Retina (tissue), 1 donor: ENCODE measurements at regions not wholly inside any gene's neighbourhood (a gene's known extent, or its start where the extent isn't known, plus 50 kb on each side); places are given as distances from the start of the nearest gene placed in this dataset.

Source experiments
- DNase-seq: peaks from one replicate; pipeline ENCODE4 v3.0.0-alpha.2; 2016

DNA sequence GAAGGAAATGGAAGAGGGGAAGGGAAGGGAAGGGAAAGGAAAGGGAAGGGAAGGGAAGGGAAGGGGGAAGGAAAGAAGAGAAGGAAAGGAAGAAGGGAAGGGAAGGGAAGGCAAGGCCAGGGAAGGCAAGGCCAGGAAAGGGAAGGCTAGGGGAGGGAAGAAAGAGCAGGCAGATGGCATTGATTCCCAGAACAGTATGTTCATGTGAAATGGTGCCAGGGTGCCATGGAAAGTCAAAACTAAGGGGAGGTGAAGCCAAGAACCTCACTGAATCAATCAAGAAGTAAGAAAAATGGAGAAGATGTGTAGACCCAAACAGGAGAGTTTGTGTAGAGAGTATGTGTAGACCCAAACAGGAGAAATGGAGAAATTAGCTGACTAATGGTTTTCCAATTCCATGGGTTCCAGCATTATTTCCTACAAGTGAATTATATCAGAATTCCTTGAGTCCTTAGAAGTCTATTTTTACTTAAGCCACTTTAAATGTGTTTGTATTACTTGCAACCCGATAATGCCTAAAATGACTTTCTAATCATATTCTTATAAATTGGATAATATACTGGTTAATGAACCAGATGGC lies 367.6 kb downstream of the TXNL1 start:
- no peak for DNase-seq

DNA sequence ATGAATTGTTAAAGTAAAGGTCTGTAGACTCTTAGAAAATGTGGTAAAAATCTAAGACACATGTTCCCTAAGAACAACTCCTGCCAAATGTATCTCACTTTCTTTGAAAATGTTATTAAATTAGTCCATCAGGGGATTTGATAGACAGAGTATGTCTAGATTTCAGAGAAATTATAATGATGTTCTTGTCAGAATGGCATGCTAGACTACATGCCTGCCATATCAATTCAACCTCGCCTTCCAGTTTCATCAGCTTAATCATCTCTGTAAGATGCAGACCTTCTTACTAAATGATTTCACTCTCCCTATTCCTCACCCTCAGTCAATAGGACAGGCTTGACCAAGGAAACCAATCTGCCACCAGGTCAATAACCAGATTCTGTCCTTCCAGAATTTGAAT lies 368.4 kb downstream of the TXNL1 start:
- no peak for DNase-seq

DNA sequence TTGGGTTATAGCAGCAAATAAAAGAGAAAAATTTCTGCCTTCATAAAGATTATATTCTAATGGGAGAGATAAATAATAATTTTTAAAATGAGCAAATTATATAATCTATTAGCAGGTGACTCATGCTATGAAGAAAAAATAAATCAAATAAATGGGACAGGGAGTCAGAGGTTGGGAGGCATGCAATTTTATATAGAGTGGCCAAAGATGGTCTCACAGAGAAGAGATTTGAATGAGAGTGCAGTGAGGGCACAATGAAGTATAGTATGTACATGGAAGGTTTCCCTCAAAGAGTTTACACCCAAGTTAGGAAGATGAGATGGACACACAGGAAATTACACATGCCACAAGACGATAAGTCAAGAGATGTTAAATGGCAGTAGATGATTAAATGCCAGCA lies 369.4 kb downstream of the TXNL1 start:
- no peak for DNase-seq

DNA sequence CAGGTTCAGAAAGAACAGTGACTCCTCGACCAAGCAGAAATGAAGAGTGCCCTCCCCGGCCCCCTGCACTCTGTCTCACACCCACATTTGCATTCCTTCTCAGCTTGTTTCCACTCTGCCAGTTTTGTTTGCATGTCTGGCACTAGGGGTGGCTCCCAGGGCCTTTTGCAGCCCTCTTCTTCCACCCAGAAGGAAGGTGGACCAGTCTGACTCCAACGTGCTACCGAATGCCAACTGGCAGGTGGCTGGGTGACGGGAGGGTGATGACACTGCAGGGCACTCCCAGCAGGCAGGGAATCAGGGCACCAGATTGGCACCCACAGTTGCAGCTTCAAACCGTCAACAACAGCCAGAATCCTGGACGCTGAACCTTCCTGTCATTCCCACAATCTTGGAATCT lies 371.1 kb downstream of the TXNL1 start:
- DNase-seq, result no peak

DNA sequence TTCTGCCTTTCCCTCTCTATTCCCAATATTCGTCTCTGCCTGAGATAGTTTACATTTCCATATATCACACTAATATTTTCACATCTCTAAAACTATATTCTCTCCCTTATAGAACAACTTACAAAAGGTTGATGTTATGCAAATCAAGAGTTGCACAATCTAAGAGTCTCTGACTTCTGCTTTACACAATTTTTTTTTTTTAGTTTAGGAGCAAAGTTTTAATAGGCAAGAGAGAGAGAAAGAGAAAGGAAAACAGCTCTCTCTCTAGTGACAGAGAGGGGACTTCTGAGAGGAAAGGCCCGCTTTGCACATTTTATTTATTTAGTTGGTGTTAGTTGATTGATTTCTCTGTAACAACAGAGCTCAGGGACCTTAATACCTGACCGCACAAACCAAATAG lies 380.2 kb downstream of the TXNL1 start:
- no peak for DNase-seq

DNA sequence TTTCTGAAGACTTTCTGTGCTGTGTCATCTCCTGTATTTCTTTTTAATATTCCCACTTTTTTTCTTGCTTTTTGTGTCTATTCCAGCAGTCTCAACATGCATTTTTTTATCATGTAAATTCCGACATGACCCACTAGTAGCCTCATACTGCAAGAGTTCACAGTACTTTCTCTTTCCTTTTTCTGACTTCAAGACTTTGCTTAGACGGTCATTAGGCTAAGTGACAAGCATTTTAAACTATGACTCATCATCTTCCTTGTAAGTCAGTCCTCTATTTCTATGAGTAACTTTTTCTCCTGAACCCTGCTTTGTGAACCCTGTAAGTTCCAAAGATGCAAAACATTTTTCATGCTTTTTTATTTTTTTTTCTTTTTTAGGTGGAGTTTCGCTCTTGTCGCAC lies 381.2 kb downstream of the TXNL1 start:
- no peak for DNase-seq

DNA sequence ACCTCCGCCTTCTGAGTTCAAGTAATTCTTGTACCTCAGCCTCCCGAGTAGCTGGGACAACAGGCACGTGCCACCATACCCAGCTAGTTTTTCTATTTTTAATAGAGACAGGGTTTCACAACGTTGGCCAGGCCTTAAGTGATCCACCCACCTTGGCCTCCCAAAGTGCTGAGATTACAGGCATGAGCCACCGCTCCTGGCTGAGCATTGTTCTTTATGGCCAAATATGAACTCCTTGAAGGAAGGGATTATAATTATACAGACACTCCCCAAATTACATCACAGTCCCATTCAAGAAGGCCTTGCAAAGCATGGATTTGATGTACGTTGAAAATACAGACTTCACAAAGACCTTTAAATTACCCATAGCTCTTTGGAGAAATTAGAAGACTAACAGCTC lies 381.7 kb downstream of the TXNL1 start:
- no peak for DNase-seq

DNA sequence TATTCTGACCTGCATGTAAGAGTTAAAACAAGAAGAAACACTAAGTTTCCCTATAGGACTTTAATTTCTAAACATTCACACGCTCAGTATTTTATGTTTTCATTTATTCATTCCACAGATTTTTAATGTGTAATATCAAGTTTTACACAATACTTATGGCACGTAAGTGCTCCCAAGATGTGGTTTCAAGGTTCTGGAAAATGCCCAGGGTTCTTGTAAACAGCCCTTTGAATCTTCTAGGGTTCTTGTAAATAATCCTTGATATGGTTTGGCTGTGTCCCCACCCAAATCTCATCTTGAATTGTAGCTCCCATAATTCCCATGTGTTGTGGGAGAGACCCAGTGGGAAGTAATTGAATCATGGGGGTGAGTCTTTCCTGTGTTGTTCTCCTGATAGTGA lies 383.0 kb downstream of the TXNL1 start:
- no peak for DNase-seq

DNA sequence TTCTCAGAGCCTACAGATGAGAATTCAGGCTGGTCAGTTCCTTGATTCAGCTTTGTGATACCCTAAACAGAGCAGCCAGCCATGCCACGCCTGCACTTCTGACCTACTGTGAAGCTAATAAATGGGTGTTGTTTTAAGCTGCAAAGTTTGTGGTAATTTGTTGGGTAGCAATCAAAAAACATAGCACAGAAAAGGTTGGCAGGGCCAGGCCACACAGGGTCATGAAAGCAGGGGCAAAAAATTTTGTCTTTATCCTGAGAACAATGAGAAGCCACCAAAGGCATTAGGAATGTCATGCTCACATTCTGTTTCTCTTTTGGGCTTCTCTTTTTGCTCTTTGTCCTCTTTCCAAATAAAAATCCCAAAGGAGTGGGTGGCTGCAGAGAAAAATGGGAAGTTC lies 385.9 kb downstream of the TXNL1 start:
- no peak for DNase-seq

DNA sequence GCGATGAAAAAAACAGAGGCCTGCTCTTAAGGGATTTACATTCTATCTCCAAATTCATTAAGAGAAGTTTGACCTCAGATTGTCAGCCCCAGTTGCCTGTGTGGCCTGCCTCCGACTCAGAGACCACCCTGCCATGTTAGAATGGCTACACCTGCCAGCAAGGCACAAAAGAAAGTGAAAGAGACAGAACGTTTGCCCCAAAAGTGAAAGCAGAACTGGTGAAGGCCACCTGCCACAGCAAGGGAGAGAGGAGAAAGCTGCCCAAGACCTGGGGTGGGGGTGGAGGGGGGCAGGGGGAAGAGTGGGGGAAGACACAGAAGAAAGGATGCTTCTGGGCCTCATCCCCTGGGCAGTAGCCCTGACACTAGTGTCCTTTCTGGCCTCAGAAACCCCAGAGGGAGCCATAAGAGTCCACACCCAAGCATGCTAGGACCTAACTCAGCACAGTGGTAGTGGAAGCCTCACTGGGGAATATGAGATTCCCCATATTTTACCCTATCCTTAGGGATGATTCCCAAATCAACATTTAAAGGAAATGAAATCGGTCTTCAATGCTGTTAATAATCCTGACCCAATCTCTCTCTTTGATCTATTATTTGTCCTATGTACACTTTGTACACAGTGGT lies 389.7 kb downstream of the TXNL1 start:
- DNase-seq, result no peak

DNA sequence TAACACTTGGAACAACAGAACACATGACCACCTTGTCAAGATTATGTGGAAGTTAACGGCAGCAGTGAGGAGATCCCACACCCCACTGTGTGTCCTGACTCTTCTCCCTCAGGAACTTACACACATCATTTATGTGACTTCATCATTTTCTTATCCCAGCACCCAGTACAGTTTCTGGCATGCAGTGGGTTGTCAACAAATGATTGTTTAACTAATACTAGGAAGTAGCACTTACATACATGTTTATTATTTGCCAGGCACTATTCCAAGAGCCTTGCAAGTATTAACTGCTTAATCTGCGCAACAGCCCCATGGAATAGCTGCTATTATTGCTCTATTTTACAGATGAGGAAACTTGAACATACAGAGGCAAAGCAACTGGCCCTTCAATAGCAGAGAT lies 391.5 kb downstream of the TXNL1 start:
- DNase-seq, result no peak

DNA sequence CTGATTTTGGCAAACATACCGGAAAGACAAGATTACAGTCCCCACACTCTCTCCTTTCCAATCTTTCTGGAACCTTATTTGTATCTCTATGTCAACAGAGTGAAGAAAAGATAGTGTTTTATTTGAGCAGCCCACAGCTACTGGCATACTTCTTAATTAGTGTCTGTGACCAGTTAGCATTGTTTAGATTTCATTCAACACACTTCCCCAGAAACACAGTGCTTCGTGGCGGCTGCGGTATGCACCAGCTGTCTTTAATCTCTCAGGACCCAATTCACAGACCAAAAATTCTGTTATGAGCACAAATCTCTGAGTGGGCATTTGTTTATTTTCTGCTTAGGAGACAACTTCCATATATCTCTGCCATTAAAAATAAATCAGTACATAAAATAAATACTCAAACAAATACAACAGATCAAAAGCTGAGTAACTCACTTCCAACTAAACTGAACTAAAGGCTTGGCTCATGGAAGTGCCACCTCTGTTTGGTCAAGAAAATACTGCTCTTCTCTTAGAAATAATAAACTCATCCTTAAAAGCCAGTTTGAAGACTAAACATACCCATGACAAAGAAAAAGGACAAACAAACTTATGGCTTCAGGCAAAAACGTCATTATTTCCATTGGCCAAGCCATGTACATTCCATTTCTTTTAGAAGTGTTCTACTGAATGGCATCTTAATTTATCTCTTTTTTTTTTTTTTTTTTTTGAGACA lies 392.4 kb downstream of the TXNL1 start:
- DNase-seq, result no peak

DNA sequence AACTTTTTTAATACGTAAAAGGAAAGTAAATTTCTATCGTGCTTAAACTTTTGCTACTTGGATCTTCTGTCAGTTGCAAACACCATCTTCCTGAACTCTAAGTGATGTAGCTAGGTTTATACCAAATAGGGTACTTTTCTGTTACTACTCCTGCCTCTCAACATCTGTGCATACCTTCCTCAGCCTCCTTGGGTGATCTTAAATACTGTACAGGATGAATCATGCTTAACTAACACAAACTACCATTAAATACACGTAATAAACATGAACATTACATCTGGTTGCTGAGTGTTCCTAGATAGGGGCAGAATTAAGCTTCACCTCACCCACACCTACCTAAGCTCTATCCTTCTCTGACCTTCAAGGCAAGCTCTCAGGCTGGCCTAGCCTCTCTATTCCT lies 398.0 kb downstream of the TXNL1 start:
- no peak for DNase-seq

DNA sequence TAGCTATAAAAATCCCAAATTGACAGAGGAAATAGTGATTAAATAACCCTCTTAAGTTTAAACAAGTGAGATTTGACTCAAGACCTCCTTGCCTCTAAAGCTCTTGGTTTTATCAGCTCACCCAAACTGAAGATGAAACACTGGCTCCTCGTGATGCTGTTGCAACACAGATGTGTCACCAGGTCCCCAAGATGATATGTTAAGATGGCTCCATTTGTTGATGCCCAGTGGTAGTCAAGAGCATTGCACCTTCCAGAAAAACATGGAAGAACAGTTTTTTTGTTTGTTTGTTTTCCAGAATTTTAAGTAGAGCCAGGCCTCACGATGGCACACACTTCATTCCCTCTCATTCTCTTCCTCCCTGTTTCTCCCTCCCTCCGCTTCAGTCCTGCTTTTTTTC lies 399.8 kb downstream of the TXNL1 start:
- DNase-seq, result no peak

DNA sequence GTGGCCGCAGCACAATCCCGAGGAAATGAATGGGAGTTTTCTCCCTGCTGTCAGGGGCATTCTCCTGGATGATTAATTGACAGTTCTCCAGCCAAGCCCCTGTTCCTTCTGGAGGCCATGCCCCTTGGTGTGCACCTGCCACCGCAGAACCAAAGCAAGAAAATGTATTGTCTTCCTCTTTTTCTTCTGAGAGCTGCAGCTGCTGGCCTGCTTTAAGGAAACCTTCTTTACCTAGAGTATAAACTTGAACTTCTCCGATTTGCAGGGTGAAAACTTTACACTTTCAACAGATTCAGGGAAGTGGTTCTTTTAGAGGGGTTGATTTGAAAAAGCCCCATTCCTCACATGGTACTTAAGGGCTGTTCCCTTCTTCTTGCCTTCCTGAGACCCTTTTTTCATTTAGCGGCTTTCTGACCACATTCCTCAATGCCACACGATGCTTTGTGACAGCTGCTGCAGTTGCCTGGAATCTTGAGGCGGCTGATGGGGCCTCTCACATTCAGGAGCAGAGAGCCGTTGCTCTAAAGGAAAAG lies 402.8 kb downstream of the TXNL1 start:
- DNase-seq, result peak; percentile 80

DNA sequence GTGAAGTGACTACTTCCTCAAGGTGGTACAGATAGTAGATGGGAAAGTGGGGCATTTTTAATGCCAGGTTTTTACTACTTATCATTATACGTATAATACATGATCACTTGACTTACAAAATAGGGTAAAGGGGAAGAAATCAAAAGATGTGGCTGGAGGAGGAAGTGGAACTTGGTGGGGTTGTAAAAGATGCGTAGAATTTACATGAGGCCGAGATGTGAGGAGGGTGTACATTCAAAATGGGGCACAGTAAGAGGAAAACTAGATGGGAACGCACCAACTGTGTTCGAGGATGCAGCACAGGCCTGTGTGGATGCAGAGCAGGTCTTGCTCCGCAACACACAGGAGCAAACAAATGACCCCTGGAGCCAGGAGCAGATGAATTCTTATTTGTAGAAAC lies 403.3 kb downstream of the TXNL1 start:
- peak; percentile 27 for DNase-seq

DNA sequence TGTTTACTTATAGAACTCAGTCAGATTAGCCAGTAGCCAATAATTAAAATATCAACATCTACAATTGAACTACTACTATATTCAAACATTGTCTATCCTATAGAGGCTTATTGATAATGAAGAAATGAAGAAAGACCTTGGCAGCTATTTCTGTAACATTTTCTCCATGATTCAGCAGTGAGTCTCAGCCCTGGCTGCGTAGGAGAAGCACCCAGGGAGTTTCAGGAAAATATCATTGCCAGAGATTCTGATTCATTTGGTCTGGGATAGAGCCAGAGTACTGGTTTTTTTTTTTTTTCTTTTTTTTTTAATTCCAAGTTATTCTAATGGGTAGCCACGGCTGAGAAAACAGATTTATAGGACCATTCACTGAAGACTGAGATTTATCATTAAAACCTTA lies 404.8 kb downstream of the TXNL1 start:
- DNase-seq, result no peak

DNA sequence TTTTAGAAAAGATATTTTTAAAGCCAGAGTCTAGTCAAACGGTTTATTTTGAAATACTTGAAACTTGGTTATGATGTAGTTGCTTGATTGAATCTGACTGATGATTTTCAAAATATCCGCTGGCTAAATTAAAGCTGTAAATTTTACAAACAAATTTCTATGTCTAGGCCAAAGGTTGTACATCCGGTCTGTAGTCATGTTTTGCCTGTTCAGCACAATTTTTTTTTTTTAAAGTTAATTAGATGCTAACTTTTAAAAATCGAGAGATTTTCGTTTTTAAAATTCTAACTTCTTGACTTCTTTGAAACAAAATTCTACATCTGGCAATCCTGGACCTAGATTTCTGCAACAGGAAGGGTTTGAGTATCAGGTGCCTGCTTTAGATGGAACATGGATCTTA lies 412.4 kb downstream of the TXNL1 start:
- no peak for DNase-seq

DNA sequence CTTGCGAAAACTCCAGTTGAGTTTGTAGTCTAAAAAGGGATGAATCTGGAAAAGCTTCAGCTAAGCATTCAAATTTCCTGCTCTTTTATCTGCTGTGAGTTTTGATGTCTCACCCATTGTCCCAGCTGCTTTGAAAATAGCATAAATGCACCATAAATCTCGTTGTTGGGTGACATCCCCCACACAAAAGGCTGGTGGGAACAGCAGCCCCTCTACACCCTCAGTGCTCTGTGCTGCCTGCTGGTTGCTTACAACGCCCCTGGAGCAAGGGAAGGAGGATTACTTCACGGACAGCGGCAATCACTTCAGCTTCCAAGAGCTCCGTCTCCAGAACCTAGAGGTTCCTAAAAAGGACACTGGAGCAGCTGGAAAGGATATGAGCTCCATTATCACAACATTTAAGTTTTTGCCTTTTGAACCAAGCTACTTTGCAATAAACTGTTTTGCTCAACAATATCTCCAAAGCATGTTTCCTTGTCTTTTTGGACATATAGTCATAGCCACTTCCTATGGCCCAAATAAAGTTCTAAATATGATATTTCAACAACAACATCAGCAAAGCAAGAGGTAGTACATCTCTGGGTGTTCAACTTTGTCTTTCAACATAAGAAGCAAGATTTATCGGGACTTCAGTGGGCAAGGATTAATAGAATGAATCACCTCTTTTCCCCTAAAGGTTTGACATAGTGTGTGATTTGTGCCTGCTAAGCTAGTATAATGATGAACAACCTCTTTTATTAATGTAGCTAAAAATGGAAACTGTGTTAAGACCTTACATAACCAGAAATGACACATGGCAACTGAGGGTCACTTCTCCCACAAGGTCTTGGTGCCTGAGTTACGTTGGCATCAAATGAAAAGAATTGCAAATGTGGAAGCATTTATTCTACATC lies 413.5 kb downstream of the TXNL1 start:
- no peak for DNase-seq

DNA sequence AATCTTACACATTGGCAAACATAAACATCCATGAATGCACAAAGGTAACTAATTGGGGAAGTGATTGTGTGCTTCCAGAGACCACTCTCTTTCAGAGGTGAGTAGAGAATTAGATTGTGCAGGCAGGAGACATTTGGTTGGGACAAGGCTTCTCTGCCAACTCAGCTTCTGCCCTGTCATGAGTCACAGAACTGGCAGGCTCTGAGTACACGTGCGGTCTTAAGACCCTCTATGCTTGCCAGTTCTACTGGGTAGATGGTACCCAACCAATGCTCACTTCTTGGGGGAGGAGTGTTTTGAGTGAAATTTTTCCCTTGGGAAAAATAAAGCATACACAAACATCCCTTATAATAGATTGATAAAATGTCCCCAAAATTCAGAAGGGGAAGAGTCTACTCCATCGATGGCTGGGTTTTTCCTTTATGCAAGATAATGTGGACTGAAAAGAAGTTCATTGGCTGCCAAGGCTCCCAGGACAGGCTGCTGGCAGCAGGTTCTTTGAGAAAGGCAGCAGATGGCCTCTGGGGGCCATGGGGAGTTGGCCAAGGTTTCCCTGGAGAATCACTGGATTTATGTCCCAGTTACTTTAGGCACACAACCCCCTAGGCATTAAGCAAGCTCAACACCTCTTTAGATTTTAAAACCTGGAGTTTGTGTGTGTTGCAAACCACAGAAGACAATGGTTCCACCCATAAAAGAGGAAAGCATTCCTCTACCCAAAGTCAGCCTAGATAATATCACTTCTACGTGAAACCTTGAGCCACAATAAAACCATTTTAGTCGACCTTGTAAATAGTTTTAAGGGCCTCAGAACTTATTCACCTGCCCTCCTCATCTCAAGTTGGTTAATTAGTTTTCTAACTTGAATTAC lies 417.0 kb downstream of the TXNL1 start:
- DNase-seq, result no peak

DNA sequence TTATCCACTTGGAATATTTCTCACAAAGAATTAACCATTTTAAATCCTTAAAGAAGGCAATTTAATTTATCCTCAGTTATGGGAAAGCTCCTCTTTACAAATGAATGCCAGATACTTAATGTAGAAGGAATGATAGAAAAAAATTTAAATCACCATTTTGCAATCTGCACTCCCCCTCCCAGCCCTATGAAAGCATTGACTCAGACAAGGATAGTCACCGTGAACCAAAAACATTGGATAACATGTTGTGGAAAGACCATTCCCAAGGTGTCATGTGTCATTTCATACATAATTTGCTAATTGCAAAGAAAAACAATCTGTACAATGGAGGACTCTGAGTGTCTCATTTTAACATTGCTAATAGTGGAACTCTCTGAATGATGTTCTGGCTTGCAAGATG lies 421.0 kb downstream of the TXNL1 start:
- DNase-seq, result no peak

DNA sequence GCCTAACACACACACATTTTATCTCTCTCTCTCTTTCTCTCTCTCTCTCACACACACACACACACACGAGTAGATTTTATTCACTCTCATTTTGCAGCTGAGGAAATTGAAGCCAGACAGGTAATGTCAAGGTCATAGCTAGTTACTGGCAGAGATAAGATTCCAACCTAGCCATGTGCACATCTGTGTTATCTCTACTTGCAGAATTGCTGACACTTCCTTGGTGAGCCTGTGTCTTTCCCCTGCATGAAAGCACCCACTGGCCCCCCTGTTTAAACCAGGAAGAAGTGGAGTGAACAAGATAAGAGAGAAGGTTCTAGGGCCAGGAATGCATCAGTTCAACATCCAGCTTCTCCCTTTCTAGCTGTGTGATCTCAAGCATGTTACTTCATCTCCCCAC lies 423.7 kb downstream of the TXNL1 start:
- no peak for DNase-seq
